22Rv1 (cell line): ENCODE measurements at regions not wholly inside any gene's neighbourhood (a gene's known extent, or its start where the extent isn't known, plus 50 kb on each side); places are given as distances from the start of the nearest gene placed in this dataset.

Source experiments
- CTCF ChIP-seq: fragments of 450-650 bp; IDR thresholded peaks from 2 replicates; pipeline ENCODE4 v1.5.1; 2017; ENCODE audit warnings: mild to moderate bottlenecking
- ZFX ChIP-seq: fragments of 450-650 bp; IDR thresholded peaks from 2 replicates; pipeline ENCODE4 v1.6.1; 2017; ENCODE audit warnings: antibody characterized with exemption, borderline replicate concordance

GRCh38 chr9:99515895-99516656 lies 294.0 kb downstream of the SEC61B start:
- TF ChIP-seq CTCF (no peak), ZFX (no peak)
